A673 (cell line): ENCODE measurements at regions not wholly inside any gene's neighbourhood (a gene's known extent, or its start where the extent isn't known, plus 50 kb on each side); places are given as distances from the start of the nearest gene placed in this dataset.

Experiments used
- BruUV-seq: library from RNA; stranded (reverse); fragments of 400-500 nt; replicated peaks from 2 replicates; lab custom pipeline; 2021; lab: Mats Ljungman, UMichigan
- CTCF ChIA-PET: fragments of 300-600 bp; sonication (Branson Sonifier 250); formaldehyde crosslinking; loops from one replicate; lab custom pipeline; 2022; ENCODE audit warnings: antibody characterized with exemption; lab: Charles Lee
- POLR2A ChIA-PET: fragments of 300-600 bp; sonication (Branson Sonifier 250); formaldehyde crosslinking; loops from one replicate; lab custom pipeline; 2022; ENCODE audit warnings: antibody characterized with exemption; ENCODE audit not compliant: low non-redundant PET; lab: Charles Lee
- DNase-seq: peaks from one replicate; pipeline ENCODE4 v3.0.0-alpha.2; 2015; ENCODE audit warnings: low spot score
- H3K27ac ChIP-seq: fragments of 200-600 bp; sonication (generic); 2 replicates; pipeline ENCODE4 v1.5.1; 2016; ENCODE audit warnings: mixed run types, low read depth, mild to moderate bottlenecking, mixed read lengths, antibody characterized with exemption, low read length; ENCODE audit not compliant: poor library complexity, severe bottlenecking
- H3K27me3 ChIP-seq: fragments of 200-600 bp; sonication (generic); replicated peaks from 2 replicates; pipeline ENCODE4 v1.6.1; 2017; ENCODE audit warnings: mixed run types, low read depth, mild to moderate bottlenecking, mixed read lengths, antibody characterized with exemption, low read length; ENCODE audit not compliant: insufficient read depth, poor library complexity
- H3K36me3 ChIP-seq: fragments of 200-600 bp; sonication (generic); 2 replicates; pipeline ENCODE4 v1.6.1; 2016; ENCODE audit warnings: mixed run types, mild to moderate bottlenecking, mixed read lengths, antibody characterized with exemption, low read length; ENCODE audit not compliant: insufficient read depth, poor library complexity, severe bottlenecking
- H3K4me1 ChIP-seq: fragments of 200-600 bp; sonication (generic); 2 replicates; pipeline ENCODE4 v1.6.1; 2017; ENCODE audit warnings: mixed run types, mild to moderate bottlenecking, mixed read lengths, antibody characterized with exemption, low read length; ENCODE audit not compliant: insufficient read depth, poor library complexity, severe bottlenecking
- H3K4me3 ChIP-seq: fragments of 200-600 bp; sonication (generic); 2 replicates; pipeline ENCODE4 v1.5.1; 2016; ENCODE audit warnings: low read depth, mixed run types, mild to moderate bottlenecking, mixed read lengths, low read length; ENCODE audit not compliant: poor library complexity, severe bottlenecking
- H3K9me3 ChIP-seq: fragments of 200-600 bp; sonication (generic); 2 replicates; pipeline ENCODE4 v1.6.1; 2016; ENCODE audit warnings: mixed run types, low read depth, mild to moderate bottlenecking, mixed read lengths, antibody characterized with exemption, low read length; ENCODE audit not compliant: poor library complexity, severe bottlenecking
- EZH2 ChIP-seq: fragments of 200-600 bp; sonication (generic); IDR thresholded peaks from 2 replicates; pipeline ENCODE4 v1.6.1; 2017; ENCODE audit warnings: borderline replicate concordance, low read depth, mild to moderate bottlenecking, mixed read lengths, antibody characterized with exemption, low read length; ENCODE audit not compliant: poor library complexity, severe bottlenecking
- intact Hi-C: fragments of 100-400 bp; cut with micrococcal nuclease; formaldehyde crosslinking; loops from one replicate; pipeline ENCODE4 v1.10.0; 2022; ENCODE audit not compliant: unreplicated experiment
- TF ChIP-seq, protein P1 (sequence below): fragments of 300-800, 200-600 bp; sonication (generic); conservative IDR thresholded peaks from 2 replicates; pipeline ENCODE4 v1.5.1; 2017; ENCODE audit warnings: low read depth, mild to moderate bottlenecking, antibody characterized with exemption, low read length, moderate library complexity, mixed read lengths

DNA sequence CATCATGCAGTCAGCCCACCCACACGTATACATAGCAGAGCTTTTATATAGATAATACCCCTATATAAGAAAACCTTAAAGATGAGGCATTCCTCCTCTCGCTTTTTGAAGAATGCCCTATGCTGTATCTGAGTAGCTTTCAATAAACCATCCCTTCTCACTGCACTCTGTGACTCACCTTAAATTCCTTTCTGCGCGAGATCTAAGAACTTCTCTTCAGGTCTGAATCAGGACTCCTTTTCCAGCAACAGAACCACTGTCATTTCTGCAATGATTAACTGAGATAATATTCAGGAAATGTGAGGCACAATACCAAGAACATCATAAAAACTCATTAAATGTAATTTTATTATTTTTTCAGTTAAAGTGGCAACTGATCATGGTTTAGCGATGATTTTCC, 76.4 kb upstream of the DCLK2 start:
- H3K27me3 ChIP-seq: no peaks in the 10 kb centered on the region
- TF ChIP-seq EZH2: no peak
- no TSS peak for BruUV-seq
- ChIA-PET POLR2A (no interaction called here), CTCF (no interaction called here)
- peaks cover 37% of the 10 kb centered on the region for H3K4me1 ChIP-seq
- no peak overlapping the region for H3K27ac ChIP-seq
- H3K36me3 ChIP-seq: no peaks in the 10 kb centered on the region
- H3K9me3 ChIP-seq: no peaks in the 10 kb centered on the region
- no peak overlapping the region for H3K4me3 ChIP-seq
- intact Hi-C loops: no loop called here
- no peak for DNase-seq

DNA sequence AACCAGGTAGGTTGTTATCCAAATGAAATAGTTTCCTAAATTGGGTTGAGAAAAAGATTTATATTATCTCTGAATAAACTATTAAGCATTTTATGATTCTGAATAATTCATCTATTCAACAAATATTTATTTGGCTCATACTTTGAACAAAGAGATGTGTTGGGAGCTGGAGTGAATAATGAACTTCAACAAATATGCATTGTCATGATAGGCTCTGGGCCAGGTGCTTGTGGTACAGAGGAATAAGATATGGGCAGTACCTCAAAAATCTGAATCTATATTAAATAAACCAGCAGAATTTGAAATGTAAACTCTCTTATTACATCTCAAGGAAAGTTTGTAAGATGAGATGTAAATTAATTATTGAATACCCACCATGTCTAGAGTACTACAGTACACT, 75.7 kb upstream of the DCLK2 start:
- H3K9me3 ChIP-seq: no peaks in the 10 kb centered on the region
- H3K27ac ChIP-seq: no peak overlapping the region
- H3K4me1 ChIP-seq: peaks cover 37% of the 10 kb centered on the region
- H3K27me3 ChIP-seq: no peaks in the 10 kb centered on the region
- POLR2A ChIA-PET: no interaction called here
- TF ChIP-seq EZH2: no peak
- TF ChIP-seq, protein P1, sequence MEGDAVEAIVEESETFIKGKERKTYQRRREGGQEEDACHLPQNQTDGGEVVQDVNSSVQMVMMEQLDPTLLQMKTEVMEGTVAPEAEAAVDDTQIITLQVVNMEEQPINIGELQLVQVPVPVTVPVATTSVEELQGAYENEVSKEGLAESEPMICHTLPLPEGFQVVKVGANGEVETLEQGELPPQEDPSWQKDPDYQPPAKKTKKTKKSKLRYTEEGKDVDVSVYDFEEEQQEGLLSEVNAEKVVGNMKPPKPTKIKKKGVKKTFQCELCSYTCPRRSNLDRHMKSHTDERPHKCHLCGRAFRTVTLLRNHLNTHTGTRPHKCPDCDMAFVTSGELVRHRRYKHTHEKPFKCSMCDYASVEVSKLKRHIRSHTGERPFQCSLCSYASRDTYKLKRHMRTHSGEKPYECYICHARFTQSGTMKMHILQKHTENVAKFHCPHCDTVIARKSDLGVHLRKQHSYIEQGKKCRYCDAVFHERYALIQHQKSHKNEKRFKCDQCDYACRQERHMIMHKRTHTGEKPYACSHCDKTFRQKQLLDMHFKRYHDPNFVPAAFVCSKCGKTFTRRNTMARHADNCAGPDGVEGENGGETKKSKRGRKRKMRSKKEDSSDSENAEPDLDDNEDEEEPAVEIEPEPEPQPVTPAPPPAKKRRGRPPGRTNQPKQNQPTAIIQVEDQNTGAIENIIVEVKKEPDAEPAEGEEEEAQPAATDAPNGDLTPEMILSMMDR: no peak
- H3K36me3 ChIP-seq: no peaks in the 10 kb centered on the region
- no TSS peak for BruUV-seq
- no peak overlapping the region for H3K4me3 ChIP-seq
- intact Hi-C loops: no loop called here
- no peak for DNase-seq
- CTCF ChIA-PET: no interaction called here

DNA sequence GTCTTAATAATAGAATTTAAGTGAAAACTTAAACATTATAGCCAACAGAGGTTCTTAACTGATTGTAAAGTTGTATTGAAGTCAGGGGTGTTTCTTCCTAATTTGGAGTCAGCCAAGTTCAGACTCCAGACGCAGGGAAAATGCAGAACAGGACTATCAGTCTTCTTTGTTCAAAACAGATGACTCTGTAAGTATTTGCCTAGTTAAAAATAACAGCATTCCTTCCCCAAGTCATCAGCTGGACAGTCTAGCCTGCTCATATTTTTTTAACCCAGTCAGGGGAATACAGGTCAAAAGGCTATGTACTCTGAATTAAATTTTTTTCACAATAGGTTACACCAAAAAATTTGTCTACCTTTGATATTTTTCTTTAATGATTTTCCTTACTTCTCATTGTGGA, 73.8 kb upstream of the DCLK2 start:
- no TSS peak for BruUV-seq
- H3K27ac ChIP-seq: no peak overlapping the region
- ChIA-PET POLR2A (no interaction called here), CTCF (no interaction called here)
- intact Hi-C loops: no loop called here
- DNase-seq: no peak
- H3K27me3 ChIP-seq: no peaks in the 10 kb centered on the region
- H3K36me3 ChIP-seq: no peaks in the 10 kb centered on the region
- no peak overlapping the region for H3K4me3 ChIP-seq
- H3K9me3 ChIP-seq: no peaks in the 10 kb centered on the region
- H3K4me1 ChIP-seq: peaks cover 33% of the 10 kb centered on the region
- no peak for TF ChIP-seq EZH2
- TF ChIP-seq, protein P1: no peak

DNA sequence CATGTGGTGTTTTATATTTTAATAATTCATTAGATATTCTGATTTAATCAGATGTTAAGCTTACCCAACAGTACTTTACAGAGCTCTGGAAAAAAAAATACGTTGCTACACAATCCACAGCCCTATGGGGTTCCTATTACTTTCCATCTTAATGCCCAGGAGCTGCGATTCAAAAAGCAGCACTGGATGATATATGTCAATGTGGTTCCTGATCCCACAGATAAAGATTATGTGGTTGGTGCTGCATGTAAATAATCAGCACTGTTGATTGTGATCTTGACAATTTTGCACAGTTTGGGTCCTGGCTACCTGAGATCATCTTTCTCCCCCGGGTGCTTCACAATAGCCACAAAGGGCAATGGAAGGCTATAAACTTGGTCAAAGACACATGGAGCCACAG, 72.7 kb upstream of the DCLK2 start:
- ChIA-PET CTCF (interaction anchor here (1.1 kb wide), 1 partner anchor 212 kb away, joined by 3 read pairs; no protein-coding TSS in a partner anchor), POLR2A (no interaction called here)
- intact Hi-C loops: no loop called here
- BruUV-seq: no TSS peak
- H3K4me3 ChIP-seq: no peak overlapping the region
- TF ChIP-seq, protein P1: no peak
- no peak for TF ChIP-seq EZH2
- H3K27me3 ChIP-seq: no peaks in the 10 kb centered on the region
- H3K27ac ChIP-seq: no peak overlapping the region
- peak; percentile 75 for DNase-seq
- peaks cover 36% of the 10 kb centered on the region for H3K4me1 ChIP-seq
- no peaks in the 10 kb centered on the region for H3K9me3 ChIP-seq
- H3K36me3 ChIP-seq: no peaks in the 10 kb centered on the region
